H9 (cell line): ENCODE measurements at regions not wholly inside any gene's neighbourhood (a gene's known extent, or its start where the extent isn't known, plus 50 kb on each side); places are given as distances from the start of the nearest gene placed in this dataset.

Source experiments
- DNase-seq: peaks from one replicate; pipeline ENCODE4 v3.0.0-alpha.2; 2017
- H2AFZ ChIP-seq: one replicate; pipeline ENCODE4 v1.6.1; 2013; ENCODE audit warnings: mild to moderate bottlenecking, low read length, control low read depth, moderate library complexity
- H2AK5ac ChIP-seq: 2 replicates; pipeline ENCODE4 v1.6.1; 2013; ENCODE audit warnings: low read length, control low read depth, mixed read lengths; ENCODE audit not compliant: insufficient read length
- H2BK120ac ChIP-seq: one replicate; pipeline ENCODE4 v1.6.1; 2013; ENCODE audit warnings: low read depth, mild to moderate bottlenecking, low read length, control low read depth, inconsistent platforms; ENCODE audit not compliant: poor library complexity, severe bottlenecking
- H2BK12ac ChIP-seq: 2 replicates; pipeline ENCODE4 v1.6.1; 2013; ENCODE audit warnings: low read length, control low read depth, mixed read lengths, low read depth; ENCODE audit not compliant: insufficient read length
- H2BK15ac ChIP-seq: 2 replicates; pipeline ENCODE4 v1.6.1; 2013; ENCODE audit warnings: low read depth, low read length, control low read depth
- H2BK20ac ChIP-seq: one replicate; pipeline ENCODE4 v1.6.1; 2013; ENCODE audit warnings: low read depth, mild to moderate bottlenecking, low read length, control low read depth, inconsistent platforms; ENCODE audit not compliant: poor library complexity, severe bottlenecking
- H2BK5ac ChIP-seq: 2 replicates; pipeline ENCODE4 v1.6.1; 2013; ENCODE audit warnings: low read length, control low read depth, mixed read lengths; ENCODE audit not compliant: insufficient read length
- H3K14ac ChIP-seq: 2 replicates; pipeline ENCODE4 v1.6.1; 2013; ENCODE audit warnings: low read length, control low read depth; ENCODE audit not compliant: insufficient read depth
- H3K18ac ChIP-seq: 2 replicates; pipeline ENCODE4 v1.6.1; 2013; ENCODE audit warnings: low read depth, mild to moderate bottlenecking, mixed read lengths, low read length, control low read depth; ENCODE audit not compliant: insufficient read length
- H3K23ac ChIP-seq: 2 replicates; pipeline ENCODE4 v1.6.1; 2013; ENCODE audit warnings: low read length, control low read depth, mixed read lengths, low read depth; ENCODE audit not compliant: insufficient read length
- H3K23me2 ChIP-seq: 2 replicates; pipeline ENCODE4 v1.6.1; 2013; ENCODE audit warnings: low read depth, mild to moderate bottlenecking, mixed read lengths, low read length, control low read depth; ENCODE audit not compliant: insufficient read length, poor library complexity, severe bottlenecking
- H3K27ac ChIP-seq: 2 replicates; pipeline ENCODE4 v1.5.1; 2013; ENCODE audit warnings: low read length, control low read depth, mixed read lengths, low read depth; ENCODE audit not compliant: insufficient read length
- H3K27me3 ChIP-seq: 2 replicates; pipeline ENCODE4 v1.6.1; 2013; ENCODE audit warnings: low read length, control low read depth, inconsistent platforms; ENCODE audit not compliant: insufficient read depth
- H3K4ac ChIP-seq: 2 replicates; pipeline ENCODE4 v1.6.1; 2013; ENCODE audit warnings: low read depth, mild to moderate bottlenecking, control low read depth, inconsistent platforms, low read length, moderate library complexity
- H3K4me1 ChIP-seq: 2 replicates; pipeline ENCODE4 v1.6.1; 2013; ENCODE audit warnings: low read length, control low read depth, inconsistent platforms; ENCODE audit not compliant: insufficient read depth
- H3K4me2 ChIP-seq: 2 replicates; pipeline ENCODE4 v1.6.1; 2013; ENCODE audit warnings: low read length, control low read depth, mixed read lengths; ENCODE audit not compliant: insufficient read length, insufficient read depth
- H3K56ac ChIP-seq: 2 replicates; pipeline ENCODE4 v1.6.1; 2013; ENCODE audit warnings: low read depth, mild to moderate bottlenecking, mixed read lengths, low read length, control low read depth; ENCODE audit not compliant: insufficient read length
- H3K79me1 ChIP-seq: 2 replicates; pipeline ENCODE4 v1.6.1; 2013; ENCODE audit warnings: low read depth, mild to moderate bottlenecking, moderate library complexity, low read length, control low read depth, inconsistent platforms; ENCODE audit not compliant: insufficient read depth, poor library complexity, severe bottlenecking
- H3K79me2 ChIP-seq: 2 replicates; pipeline ENCODE4 v1.6.1; 2013; ENCODE audit warnings: low read length, control low read depth, inconsistent platforms; ENCODE audit not compliant: insufficient read depth
- H3K9ac ChIP-seq: 2 replicates; pipeline ENCODE4 v1.6.1; 2013; ENCODE audit warnings: low read length, control low read depth, mixed read lengths; ENCODE audit not compliant: insufficient read length; ENCODE audit errors: extremely low read depth
- H3K9me3 ChIP-seq: one replicate; pipeline ENCODE4 v1.6.1; 2013; ENCODE audit warnings: low read depth, low read length, inconsistent platforms; ENCODE audit not compliant: control insufficient read depth
- H3T11ph ChIP-seq: one replicate; pipeline ENCODE4 v1.6.1; 2013; ENCODE audit warnings: mild to moderate bottlenecking, low read length, control low read depth, inconsistent platforms
- H4K20me1 ChIP-seq: one replicate; pipeline ENCODE4 v1.6.1; 2013; ENCODE audit not compliant: control insufficient read depth, insufficient read length, insufficient read depth
- H4K5ac ChIP-seq: 2 replicates; pipeline ENCODE4 v1.6.1; 2013; ENCODE audit warnings: low read depth, mild to moderate bottlenecking, mixed read lengths, low read length, control low read depth; ENCODE audit not compliant: insufficient read length
- H4K8ac ChIP-seq: replicated peaks from 2 replicates; pipeline ENCODE4 v1.6.1; 2013; ENCODE audit warnings: low read length, control low read depth, mixed read lengths, low read depth; ENCODE audit not compliant: insufficient read length
- H4K91ac ChIP-seq: 2 replicates; pipeline ENCODE4 v1.6.1; 2013; ENCODE audit warnings: low read depth, mild to moderate bottlenecking, moderate library complexity, mixed read lengths, low read length, control low read depth; ENCODE audit not compliant: insufficient read length
- H3K27ac Mint-ChIP-seq, 3 experiments: 2 replicates in 2 of 3; 3 replicates in 1 of 3; pipeline ENCODE4 v1.8.0; 2020 to 2021; ENCODE audit warnings: mixed read lengths in 3 of 3, mild to moderate bottlenecking in 1 of 3, moderate library complexity in 1 of 3
- H3K27me3 Mint-ChIP-seq: 2 replicates; pipeline ENCODE4 v1.8.0; 2021; ENCODE audit warnings: low read depth, mild to moderate bottlenecking, moderate library complexity, mixed read lengths
- H3K36me3 Mint-ChIP-seq, 3 experiments: 2 replicates in 2 of 3; 3 replicates in 1 of 3; pipeline ENCODE4 v1.8.0; 2020 to 2021; ENCODE audit warnings: low read depth in 3 of 3, mixed read lengths in 3 of 3; ENCODE audit not compliant: insufficient read depth in 1 of 3
- H3K4me1 Mint-ChIP-seq, 2 experiments: 2 replicates each; pipeline ENCODE4 v1.8.0; 2020; ENCODE audit warnings: mixed read lengths in 2 of 2
- H3K4me3 Mint-ChIP-seq, 2 experiments: 2 replicates in 1 of 2; 3 replicates in 1 of 2; pipeline ENCODE4 v1.8.0; 2020 to 2021; ENCODE audit warnings: mild to moderate bottlenecking in 2 of 2, mixed read lengths in 2 of 2, moderate library complexity in 1 of 2
- H3K9me3 Mint-ChIP-seq, 2 experiments: 2 replicates in 1 of 2; 3 replicates in 1 of 2; pipeline ENCODE4 v1.8.0; 2020; ENCODE audit warnings: mild to moderate bottlenecking in 2 of 2, mixed read lengths in 2 of 2, moderate library complexity in 1 of 2
- whole genome bisulfite sequencing: extraction: QIAGEN DNeasy Blood & Tissue Kit; methylation state at CpG from one replicate; pipeline ENCODE4 v1.1.7; 2013; ENCODE audit warnings: missing lambda C conversion rate, low lambda C conversion rate, mixed read lengths; ENCODE audit not compliant: insufficient read length; ENCODE audit errors: extremely low coverage; 5-methylcytosine and 5-hydroxymethylcytosine counted together
- TF ChIP-seq, protein P1 (sequence below): fragments of 200-600 bp; sonication (generic); conservative IDR thresholded peaks from 3 replicates; pipeline ENCODE4 v1.8.0; 2021; ENCODE audit warnings: antibody characterized with exemption, mild to moderate bottlenecking

GRCh38 chr12:111304642-111305071 lies 64.2 kb downstream of the PHETA1 start:
- H2BK15ac ChIP-seq = no peak overlapping the region
- no peak overlapping the region for H3T11ph ChIP-seq
- H3K56ac ChIP-seq = no peak overlapping the region
- H2BK5ac ChIP-seq = no peak overlapping the region
- H3K27me3 ChIP-seq = no peaks in the 10 kb centered on the region
- H3K4ac ChIP-seq = no peak overlapping the region
- H4K5ac ChIP-seq = no peak overlapping the region
- H3K9ac ChIP-seq = no peak overlapping the region
- no peaks in the 10 kb centered on the region; the same call in none of the 2 replicates for H3K27me3 Mint-ChIP-seq
- no peak overlapping the region for H3K18ac ChIP-seq
- no peak overlapping the region for H4K8ac ChIP-seq
- H3K36me3 Mint-ChIP-seq = peaks cover 23 to 37% (median 24%) of the 10 kb centered on the region in 3 experiments
- H3K27ac Mint-ChIP-seq = no peak overlapping the region
- no peaks in the 10 kb centered on the region for H3K79me2 ChIP-seq
- H3K4me2 ChIP-seq = no peak overlapping the region
- TF ChIP-seq, protein P1, sequence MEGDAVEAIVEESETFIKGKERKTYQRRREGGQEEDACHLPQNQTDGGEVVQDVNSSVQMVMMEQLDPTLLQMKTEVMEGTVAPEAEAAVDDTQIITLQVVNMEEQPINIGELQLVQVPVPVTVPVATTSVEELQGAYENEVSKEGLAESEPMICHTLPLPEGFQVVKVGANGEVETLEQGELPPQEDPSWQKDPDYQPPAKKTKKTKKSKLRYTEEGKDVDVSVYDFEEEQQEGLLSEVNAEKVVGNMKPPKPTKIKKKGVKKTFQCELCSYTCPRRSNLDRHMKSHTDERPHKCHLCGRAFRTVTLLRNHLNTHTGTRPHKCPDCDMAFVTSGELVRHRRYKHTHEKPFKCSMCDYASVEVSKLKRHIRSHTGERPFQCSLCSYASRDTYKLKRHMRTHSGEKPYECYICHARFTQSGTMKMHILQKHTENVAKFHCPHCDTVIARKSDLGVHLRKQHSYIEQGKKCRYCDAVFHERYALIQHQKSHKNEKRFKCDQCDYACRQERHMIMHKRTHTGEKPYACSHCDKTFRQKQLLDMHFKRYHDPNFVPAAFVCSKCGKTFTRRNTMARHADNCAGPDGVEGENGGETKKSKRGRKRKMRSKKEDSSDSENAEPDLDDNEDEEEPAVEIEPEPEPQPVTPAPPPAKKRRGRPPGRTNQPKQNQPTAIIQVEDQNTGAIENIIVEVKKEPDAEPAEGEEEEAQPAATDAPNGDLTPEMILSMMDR = peak; percentile 94
- H3K23me2 ChIP-seq = no peaks in the 10 kb centered on the region
- H3K4me3 Mint-ChIP-seq = no peak overlapping the region
- peaks cover 0 to 2% of the 10 kb centered on the region in 2 experiments; a peak in 1 of 4 replicates for H3K4me1 Mint-ChIP-seq
- H2AK5ac ChIP-seq = no peak overlapping the region
- no peak overlapping the region for H3K14ac ChIP-seq
- no peak overlapping the region for H3K27ac ChIP-seq
- peaks cover 20 to 21% of the 10 kb centered on the region in 2 experiments for H3K9me3 Mint-ChIP-seq
- no peak overlapping the region for H2BK12ac ChIP-seq
- H3K23ac ChIP-seq = no peak overlapping the region
- no peak overlapping the region for H2BK20ac ChIP-seq
- no peak overlapping the region for H2AFZ ChIP-seq
- peaks cover 18% of the 10 kb centered on the region for H3K9me3 ChIP-seq
- H2BK120ac ChIP-seq = no peak overlapping the region
- H4K20me1 ChIP-seq = no peaks in the 10 kb centered on the region
- H3K79me1 ChIP-seq = no peaks in the 10 kb centered on the region
- H4K91ac ChIP-seq = no peak overlapping the region
- no CpG with 5 or more reads among the region's 3 CpGs for WGBS
- peak; percentile 75 for DNase-seq
- H3K4me1 ChIP-seq = no peaks in the 10 kb centered on the region
